Liver (tissue), 8 donors: ENCODE measurements at regions not wholly inside any gene's neighbourhood (a gene's known extent, or its start where the extent isn't known, plus 50 kb on each side); places are given as distances from the start of the nearest gene placed in this dataset.

Experiments used
- DNase-seq: peaks from one replicate; pipeline ENCODE4 v3.0.0-alpha.2; 2017; ENCODE audit warnings: low spot score
- H3K27ac ChIP-seq, 2 donors: one replicate each; pipeline ENCODE4 v1.7.0; 2013; ENCODE audit warnings: inconsistent platforms in 2 of 2, low read length in 2 of 2, control low read depth in 1 of 2, low read depth in 1 of 2, mild to moderate bottlenecking in 1 of 2
- H3K27me3 ChIP-seq, 4 donors: one replicate each; pipeline versions ENCODE4 v1.6.1 to v1.7.0; 2013; ENCODE audit warnings: low read length in 3 of 4, inconsistent platforms in 1 of 4, mild to moderate bottlenecking in 1 of 4, moderate library complexity in 1 of 4; ENCODE audit not compliant: control insufficient read depth in 4 of 4, insufficient read depth in 4 of 4
- H3K36me3 ChIP-seq, 4 donors: one replicate each; pipeline versions ENCODE4 v1.6.1 to v1.7.0; 2013; ENCODE audit warnings: low read length in 3 of 4, mild to moderate bottlenecking in 3 of 4, low read depth in 1 of 4, moderate library complexity in 1 of 4; ENCODE audit not compliant: control insufficient read depth in 4 of 4, insufficient read depth in 3 of 4
- H3K4me1 ChIP-seq, 4 donors: one replicate each; pipeline versions ENCODE4 v1.6.1 to v1.7.0; 2013; ENCODE audit warnings: low read length in 3 of 4, mild to moderate bottlenecking in 3 of 4, moderate library complexity in 1 of 4; ENCODE audit not compliant: control insufficient read depth in 4 of 4, insufficient read depth in 4 of 4
- H3K4me3 ChIP-seq, 3 donors: one replicate each; pipeline versions ENCODE4 v1.6.1 to v1.7.0; 2013; ENCODE audit warnings: low read length in 3 of 3, control low read depth in 1 of 3, low read depth in 1 of 3, mild to moderate bottlenecking in 1 of 3
- H3K9ac ChIP-seq, 2 donors: one replicate each; pipeline ENCODE4 v1.7.0; 2013; ENCODE audit warnings: low read length in 2 of 2, mild to moderate bottlenecking in 2 of 2, moderate library complexity in 2 of 2, control low read depth in 1 of 2, low read depth in 1 of 2
- H3K9me3 ChIP-seq, 4 donors: one replicate each; pipeline versions ENCODE4 v1.6.1 to v1.7.0; 2013; ENCODE audit warnings: low read length in 3 of 4; ENCODE audit not compliant: control insufficient read depth in 4 of 4
- EGR1 ChIP-seq, 2 donors: IDR thresholded peaks; 2 replicates each; pipeline ENCODE4 v1.6.1; 2016 to 2018; ENCODE audit warnings: antibody characterized with exemption in 2 of 2, low read depth in 2 of 2
- FOXA1 ChIP-seq: IDR thresholded peaks from 2 replicates; pipeline ENCODE4 v1.6.1; 2016; ENCODE audit warnings: antibody characterized with exemption
- FOXA2 ChIP-seq: IDR thresholded peaks from 2 replicates; pipeline ENCODE4 v1.6.1; 2016; ENCODE audit warnings: antibody characterized with exemption
- GABPA ChIP-seq, 2 donors: IDR thresholded peaks in 1 of 2; conservative IDR thresholded peaks in 1 of 2; 2 replicates each; pipeline ENCODE4 v1.6.1; 2016; ENCODE audit warnings: antibody characterized with exemption in 2 of 2, mild to moderate bottlenecking in 1 of 2, moderate library complexity in 1 of 2
- HNF4G ChIP-seq: IDR thresholded peaks from 2 replicates; pipeline ENCODE4 v1.6.1; 2016; ENCODE audit warnings: antibody characterized with exemption
- JUND ChIP-seq, 2 donors: IDR thresholded peaks; 2 replicates each; pipeline ENCODE4 v1.6.1; 2016; ENCODE audit warnings: antibody characterized with exemption in 2 of 2
- NR2F2 ChIP-seq: IDR thresholded peaks from 2 replicates; pipeline ENCODE4 v1.6.1; 2016; ENCODE audit warnings: antibody characterized with exemption
- RAD21 ChIP-seq, 2 donors: IDR thresholded peaks; 2 replicates each; pipeline ENCODE4 v1.6.1; 2016; ENCODE audit warnings: antibody characterized with exemption in 2 of 2, mild to moderate bottlenecking in 2 of 2
- REST ChIP-seq: IDR thresholded peaks from 2 replicates; pipeline ENCODE4 v1.6.1; 2016; ENCODE audit warnings: antibody characterized with exemption, mild to moderate bottlenecking
- RXRA ChIP-seq, 2 donors: IDR thresholded peaks; 2 replicates each; pipeline ENCODE4 v1.6.1; 2017 to 2018; ENCODE audit warnings: antibody characterized with exemption in 2 of 2, mild to moderate bottlenecking in 1 of 2
- SP1 ChIP-seq: IDR thresholded peaks from 2 replicates; pipeline ENCODE4 v1.6.1; 2018; ENCODE audit warnings: antibody characterized with exemption, mild to moderate bottlenecking
- YY1 ChIP-seq: IDR thresholded peaks from 2 replicates; pipeline ENCODE4 v1.6.1; 2016; ENCODE audit warnings: antibody characterized with exemption, mild to moderate bottlenecking
- WGBS: extraction: QIAGEN DNeasy Blood & Tissue Kit; methylation state at CpG from one replicate; pipeline ENCODE4 v1.1.7; 2013; 5-methylcytosine and 5-hydroxymethylcytosine counted together
- TF ChIP-seq, protein P1 (sequence below): IDR thresholded peaks from 2 replicates; pipeline ENCODE4 v1.6.1; 2016; ENCODE audit warnings: antibody characterized with exemption
- TF ChIP-seq, protein P2 (sequence below): IDR thresholded peaks from 2 replicates; pipeline ENCODE4 v1.6.1; 2016; ENCODE audit warnings: antibody characterized with exemption
- TF ChIP-seq, protein P3 (sequence below): fragments of 150-350 bp; IDR thresholded peaks from 2 replicates; pipeline ENCODE4 v1.5.1; 2017; ENCODE audit warnings: improper control_type of control experiment, low read depth, low read length; ENCODE audit not compliant: missing input control
- donor health status: healthy.
- donor health status: healthy.
- donor health status: healthy.
- donor health status: healthy.
- donor health status: healthy.

DNA sequence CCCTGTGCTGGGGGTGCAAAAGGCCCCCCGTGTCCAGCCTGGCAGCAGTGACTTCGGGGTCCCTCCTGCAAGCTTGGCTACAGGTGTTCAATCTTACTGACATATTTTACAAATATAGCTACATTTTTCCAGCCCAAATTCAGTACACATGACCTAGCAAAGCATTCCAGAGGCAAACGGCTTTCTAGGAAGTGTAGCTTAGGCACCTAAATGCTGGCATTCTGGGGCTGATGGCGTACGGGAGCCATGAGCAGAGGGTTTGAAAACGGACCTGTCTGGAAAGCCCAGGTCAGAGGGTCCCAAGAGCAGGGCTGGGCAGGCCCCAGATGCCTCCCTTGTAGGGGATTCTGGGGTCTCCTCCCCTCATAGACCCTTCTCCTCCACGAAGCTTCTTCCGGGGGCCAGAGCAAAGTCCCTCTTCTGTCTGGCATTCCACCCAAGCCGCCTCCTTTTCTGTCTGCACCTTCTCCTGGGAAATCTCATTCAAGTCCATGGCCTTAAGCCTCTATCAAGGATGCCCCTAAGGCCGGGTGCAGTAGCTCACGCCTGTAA, 63.3 kb upstream of the ASAP2 start:
- Histone ChIP-seq H3K9ac (peak overlapping the region in 1 of 2 donors; percentile 23), H3K4me1 (peaks cover 0 to 10% (median 4%) of the 10 kb centered on the region in 4 donors), H3K27me3 (no peaks in the 10 kb centered on the region), H3K9me3 (no peaks in the 10 kb centered on the region), H3K36me3 (no peaks in the 10 kb centered on the region), H3K27ac (no peak overlapping the region), H3K4me3 (no peak overlapping the region)
- no peak for DNase-seq
- WGBS: 75% methylated on average over 11 of the region's 11 CpGs
- no peak for TF ChIP-seq RXRA (IDR thresholded peaks at IDR 0.05)
- TF ChIP-seq HNF4G: no peak
- no peak for TF ChIP-seq RAD21 (IDR thresholded peaks at IDR 0.05)
- no peak for TF ChIP-seq JUND (IDR thresholded peaks at IDR 0.05)
- TF ChIP-seq, protein P1, sequence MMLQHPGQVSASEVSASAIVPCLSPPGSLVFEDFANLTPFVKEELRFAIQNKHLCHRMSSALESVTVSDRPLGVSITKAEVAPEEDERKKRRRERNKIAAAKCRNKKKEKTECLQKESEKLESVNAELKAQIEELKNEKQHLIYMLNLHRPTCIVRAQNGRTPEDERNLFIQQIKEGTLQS: no peak
- no peak for TF ChIP-seq SP1
- TF ChIP-seq, protein P2, sequence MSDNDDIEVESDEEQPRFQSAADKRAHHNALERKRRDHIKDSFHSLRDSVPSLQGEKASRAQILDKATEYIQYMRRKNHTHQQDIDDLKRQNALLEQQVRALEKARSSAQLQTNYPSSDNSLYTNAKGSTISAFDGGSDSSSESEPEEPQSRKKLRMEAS: no peak
- TF ChIP-seq NR2F2: no peak
- TF ChIP-seq YY1: no peak
- TF ChIP-seq EGR1 (IDR thresholded peaks at IDR 0.05; ENCODE audit: low read depth in 2 of 2): no peak
- TF ChIP-seq FOXA2: no peak
- TF ChIP-seq FOXA1: no peak
- TF ChIP-seq REST: no peak
- TF ChIP-seq GABPA (IDR thresholded peaks at IDR 0.05 in 1 of 2, conservative IDR thresholded peaks at IDR 0.05 in 1 of 2): no peak
- TF ChIP-seq, protein P3, sequence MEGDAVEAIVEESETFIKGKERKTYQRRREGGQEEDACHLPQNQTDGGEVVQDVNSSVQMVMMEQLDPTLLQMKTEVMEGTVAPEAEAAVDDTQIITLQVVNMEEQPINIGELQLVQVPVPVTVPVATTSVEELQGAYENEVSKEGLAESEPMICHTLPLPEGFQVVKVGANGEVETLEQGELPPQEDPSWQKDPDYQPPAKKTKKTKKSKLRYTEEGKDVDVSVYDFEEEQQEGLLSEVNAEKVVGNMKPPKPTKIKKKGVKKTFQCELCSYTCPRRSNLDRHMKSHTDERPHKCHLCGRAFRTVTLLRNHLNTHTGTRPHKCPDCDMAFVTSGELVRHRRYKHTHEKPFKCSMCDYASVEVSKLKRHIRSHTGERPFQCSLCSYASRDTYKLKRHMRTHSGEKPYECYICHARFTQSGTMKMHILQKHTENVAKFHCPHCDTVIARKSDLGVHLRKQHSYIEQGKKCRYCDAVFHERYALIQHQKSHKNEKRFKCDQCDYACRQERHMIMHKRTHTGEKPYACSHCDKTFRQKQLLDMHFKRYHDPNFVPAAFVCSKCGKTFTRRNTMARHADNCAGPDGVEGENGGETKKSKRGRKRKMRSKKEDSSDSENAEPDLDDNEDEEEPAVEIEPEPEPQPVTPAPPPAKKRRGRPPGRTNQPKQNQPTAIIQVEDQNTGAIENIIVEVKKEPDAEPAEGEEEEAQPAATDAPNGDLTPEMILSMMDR: no peak

DNA sequence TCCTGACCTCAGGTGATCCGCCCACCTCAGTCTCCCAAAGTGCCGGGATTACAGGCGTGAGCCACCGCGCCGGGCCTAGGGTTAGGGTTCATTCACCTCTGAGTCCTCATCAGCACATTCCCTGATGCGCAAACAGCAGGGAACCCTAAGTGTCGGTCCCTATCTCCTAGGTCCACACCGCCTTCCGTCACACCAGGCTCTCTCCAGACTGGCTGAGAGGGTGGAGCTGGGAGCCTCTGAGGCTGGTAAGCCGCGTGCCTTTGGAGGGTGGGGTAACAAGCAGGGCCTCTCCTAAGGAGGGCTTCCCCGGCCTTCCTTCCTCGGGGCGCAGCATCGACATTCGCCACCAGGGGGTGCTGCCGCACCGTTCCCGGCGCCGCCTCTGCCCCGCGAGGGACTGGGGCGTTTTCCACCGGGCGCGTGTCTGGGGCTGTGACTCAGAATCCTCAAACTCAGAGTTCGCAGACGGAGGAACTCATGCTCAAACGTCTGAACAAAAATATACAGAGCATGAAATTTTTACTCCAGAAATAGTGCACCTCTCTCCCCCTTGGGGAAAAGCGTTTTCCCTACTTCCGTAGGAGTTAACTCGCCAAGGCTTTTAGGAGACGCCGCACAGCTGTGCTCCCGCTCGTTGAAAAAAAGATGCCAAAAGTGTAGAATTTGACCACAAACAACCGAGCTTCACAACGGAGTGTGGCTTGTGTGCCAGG, 63.9 kb upstream of the ASAP2 start:
- DNase-seq: peak; percentile 89
- peak; percentile 45 to 53 for TF ChIP-seq JUND (IDR thresholded peaks at IDR 0.05)
- TF ChIP-seq RXRA (IDR thresholded peaks at IDR 0.05): peak; percentile 58 to 75
- TF ChIP-seq, protein P2: no peak
- peak; percentile 98 to 99 for TF ChIP-seq RAD21 (IDR thresholded peaks at IDR 0.05)
- TF ChIP-seq, protein P3: peak; percentile 94
- no peaks in the 10 kb centered on the region for H3K36me3 ChIP-seq
- peak overlapping the region in 1 of 3 donors; percentile 19 for H3K4me3 ChIP-seq
- H3K27me3 ChIP-seq: no peaks in the 10 kb centered on the region
- no peak overlapping the region for H3K27ac ChIP-seq
- no peaks in the 10 kb centered on the region for H3K9me3 ChIP-seq
- WGBS: 5% methylated on average over 40 of the region's 40 CpGs
- peak overlapping the region in 1 of 2 donors; percentile 23 for H3K9ac ChIP-seq
- peaks cover 0 to 10% (median 4%) of the 10 kb centered on the region in 4 donors for H3K4me1 ChIP-seq
